GM18511 (cell line): ENCODE measurements at regions not wholly inside any gene's neighbourhood (a gene's known extent, or its start where the extent isn't known, plus 50 kb on each side); places are given as distances from the start of the nearest gene placed in this dataset.

Source experiments
- ATAC-seq: cut with Tn5 transposase; IDR thresholded peaks from one replicate; pipeline ENCODE4 v1.9.1; 2021; ENCODE audit warnings: mild to moderate bottlenecking, moderate library complexity; ENCODE audit not compliant: unreplicated experiment

DNA sequence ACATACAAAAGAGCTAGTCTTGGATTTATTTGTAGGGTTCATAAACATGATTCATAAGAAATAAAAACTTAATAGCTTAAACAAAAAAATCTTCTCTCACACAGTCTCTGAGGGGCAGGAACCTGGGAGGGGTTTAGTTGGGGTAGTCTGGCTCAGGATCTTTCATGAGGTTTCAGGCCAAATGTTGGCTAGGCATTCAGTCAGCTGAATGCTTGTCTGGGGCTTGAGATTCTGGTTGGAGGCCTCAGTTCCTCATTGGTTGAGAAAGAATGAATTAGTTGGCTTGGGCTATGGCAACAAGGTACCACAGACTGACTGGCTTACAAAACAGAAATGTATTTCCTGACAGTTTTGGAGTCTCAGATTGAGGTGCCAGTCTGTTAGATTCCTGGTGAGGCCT is 74.3 kb downstream of the ANKRD7 start:
- no peak for ATAC-seq

DNA sequence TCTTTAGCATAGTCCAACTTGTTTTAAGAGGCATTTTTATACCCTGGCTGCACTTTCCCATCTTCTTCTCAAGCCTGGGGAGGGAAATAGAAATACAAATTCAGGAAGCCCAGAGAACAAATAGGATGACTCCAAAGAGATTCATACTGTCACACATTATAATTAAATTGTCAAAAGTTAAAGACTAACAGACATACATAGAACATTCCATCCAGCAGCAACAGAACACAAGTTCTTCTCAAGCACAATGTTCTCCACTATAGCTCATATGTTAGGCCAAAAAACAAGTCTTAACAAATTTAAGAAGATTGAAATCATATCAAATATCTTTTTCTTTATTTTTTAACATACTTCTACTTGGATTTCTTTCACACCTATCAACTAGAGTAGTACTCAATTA is 75.7 kb downstream of the ANKRD7 start:
- no peak for ATAC-seq

DNA sequence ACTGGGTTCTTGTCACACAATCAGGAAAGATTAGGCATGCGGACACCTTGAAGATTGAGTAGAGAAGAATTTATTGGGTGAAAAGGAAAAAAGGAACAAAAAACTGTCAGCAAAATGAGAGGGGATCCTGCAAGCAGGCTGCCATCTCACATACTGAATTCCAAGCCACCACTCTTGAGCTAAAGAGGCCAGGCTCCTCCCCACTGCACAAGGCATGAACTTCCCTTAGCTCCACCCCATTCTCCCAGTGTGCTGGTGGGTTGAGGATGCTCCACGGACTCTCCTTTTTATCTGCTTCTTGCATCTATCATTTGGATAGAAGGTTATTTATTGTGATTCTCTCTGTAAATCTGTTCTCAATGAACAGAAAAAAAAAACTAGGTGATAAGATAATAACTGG is 79.6 kb downstream of the ANKRD7 start:
- no peak for ATAC-seq

DNA sequence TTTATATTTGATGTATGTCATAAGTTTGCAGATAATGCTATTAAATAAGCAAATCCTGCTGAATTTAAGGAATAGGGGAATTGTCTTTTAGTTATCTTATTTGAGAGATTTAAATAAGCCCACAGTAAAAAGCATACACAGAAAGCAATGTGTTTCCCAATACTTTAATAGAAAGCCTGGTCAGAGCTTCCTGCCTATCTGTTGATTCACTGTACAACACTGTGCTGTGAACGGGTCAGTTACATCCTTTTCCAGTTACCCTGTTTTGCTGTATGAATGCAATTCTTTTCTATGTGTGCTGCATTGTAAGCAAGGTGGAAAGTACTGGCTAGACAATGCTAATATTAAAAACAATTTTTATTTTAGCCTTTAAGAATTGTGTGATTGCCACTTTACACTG is 81.2 kb downstream of the ANKRD7 start:
- no peak for ATAC-seq

DNA sequence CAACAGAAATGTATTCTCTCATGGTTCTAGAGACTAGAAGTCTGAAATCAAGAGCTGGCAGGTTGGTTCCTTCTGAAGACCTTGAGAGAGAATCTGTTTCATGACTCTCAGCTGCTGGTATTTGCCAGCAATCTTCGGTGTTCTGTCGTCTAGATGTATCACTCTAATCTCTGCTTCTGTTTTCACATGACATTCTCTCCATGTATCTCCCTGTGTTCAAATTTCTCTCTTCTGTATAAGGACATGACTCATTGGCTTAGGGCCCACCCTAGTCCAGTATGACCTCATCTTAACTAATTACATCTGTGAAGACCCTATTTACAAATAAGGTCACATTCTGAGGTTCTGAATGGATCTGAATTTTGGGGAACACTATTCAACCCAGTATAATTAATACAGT is 82.3 kb downstream of the ANKRD7 start:
- no peak for ATAC-seq

DNA sequence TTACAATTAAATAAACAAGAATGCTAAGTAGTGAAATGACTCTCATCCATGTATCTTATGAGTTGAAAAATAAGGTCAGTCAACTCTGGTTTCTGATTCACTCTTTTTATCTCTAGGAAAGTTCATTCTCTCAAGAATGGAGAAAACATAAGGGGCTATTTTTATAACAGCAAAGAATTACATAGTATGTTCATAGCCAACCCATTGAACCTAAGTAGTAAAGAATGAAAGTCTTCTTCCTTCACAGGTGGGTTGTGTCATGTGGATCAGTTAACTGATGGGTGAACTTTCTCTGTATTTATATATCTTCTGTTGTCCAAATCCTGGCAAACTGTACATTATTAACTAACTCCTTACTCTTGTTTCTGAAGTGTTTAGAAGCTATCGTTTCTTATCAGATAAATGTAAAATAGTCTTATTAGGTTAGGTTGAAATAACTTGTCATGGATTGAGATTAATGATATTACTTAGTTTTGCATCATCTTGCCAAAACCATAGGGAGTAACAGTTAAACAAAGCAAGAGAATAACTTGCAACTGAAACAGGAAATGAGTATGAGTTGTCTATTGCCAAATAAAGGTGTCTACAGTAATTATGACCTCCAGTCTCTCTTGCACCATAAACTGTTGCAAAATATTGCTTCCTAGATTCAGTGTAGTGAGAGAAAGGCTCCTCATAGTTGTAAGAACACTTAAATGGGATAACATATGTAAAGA is 86.8 kb downstream of the ANKRD7 start:
- peak; percentile 86 for ATAC-seq

DNA sequence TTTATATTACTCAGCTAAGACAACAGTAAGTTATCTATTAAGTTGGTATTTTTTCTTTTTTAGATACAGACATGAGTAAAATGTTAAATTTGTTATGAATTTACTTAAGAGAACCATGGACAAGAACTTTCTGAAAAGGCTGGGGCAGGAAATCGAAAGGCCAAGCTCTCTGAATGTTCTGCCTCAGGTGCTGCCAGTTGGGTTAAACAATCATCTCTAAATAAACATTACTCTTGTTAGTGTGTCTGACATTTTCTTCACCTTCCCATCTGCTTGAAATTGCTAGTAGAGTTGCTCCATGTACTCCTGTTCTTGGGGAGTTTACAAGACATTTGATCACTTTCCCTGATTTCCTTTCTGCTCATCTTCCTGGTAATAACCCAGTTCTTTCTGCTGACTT is 87.5 kb downstream of the ANKRD7 start:
- peak; percentile 34 for ATAC-seq

DNA sequence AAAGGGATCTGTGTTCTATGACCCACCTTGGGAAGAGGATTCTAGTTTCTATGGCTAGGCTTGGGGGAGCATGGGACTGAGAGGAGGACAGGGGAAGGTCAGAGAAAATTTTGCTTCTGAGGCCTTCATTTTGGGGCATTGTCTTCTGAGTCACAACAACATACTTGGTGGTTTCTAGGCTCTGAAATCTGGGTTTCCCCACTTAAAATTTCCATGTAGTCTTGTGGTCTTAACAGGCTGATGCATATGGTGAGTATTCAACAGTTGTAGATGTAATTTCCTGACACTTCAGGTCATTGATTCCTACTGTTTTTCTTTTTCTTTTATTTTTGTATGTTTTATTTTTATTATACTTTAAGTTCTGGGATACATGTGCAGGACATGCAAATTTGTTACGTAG is 88.5 kb downstream of the ANKRD7 start:
- peak; percentile 54 for ATAC-seq

DNA sequence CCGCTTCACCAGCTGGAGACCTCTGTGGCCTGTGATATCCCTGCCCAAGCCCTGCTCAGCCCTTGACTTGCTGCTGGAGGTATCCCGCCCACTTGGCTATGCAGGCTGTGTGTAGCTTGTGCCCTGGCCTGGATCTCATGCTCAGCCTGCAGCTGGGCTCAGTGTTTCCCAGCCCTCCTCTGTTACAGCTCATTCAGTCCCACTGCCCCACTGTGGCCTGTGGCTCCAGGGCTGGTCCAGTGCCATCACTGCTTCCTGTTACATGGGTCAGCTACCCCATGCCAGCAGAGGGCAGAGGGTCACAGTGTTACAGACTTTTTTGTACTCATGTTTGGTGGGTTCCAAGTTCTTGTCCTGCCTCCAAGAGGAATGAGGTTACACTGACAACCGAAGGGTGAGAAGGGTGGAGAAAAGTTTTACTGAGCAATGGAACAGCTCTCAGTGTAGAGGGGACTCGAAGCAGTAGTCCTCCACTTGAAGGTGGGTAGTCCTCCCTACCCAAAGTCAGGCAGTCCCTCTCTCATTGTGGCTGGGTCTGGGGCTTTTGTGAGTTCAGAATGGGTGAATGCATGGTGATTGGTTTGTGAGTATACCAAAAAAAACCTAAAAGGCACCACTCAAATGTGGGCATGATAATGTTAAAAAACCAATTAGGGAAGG is 100.4 kb downstream of the ANKRD7 start:
- peak; percentile 30 for ATAC-seq

DNA sequence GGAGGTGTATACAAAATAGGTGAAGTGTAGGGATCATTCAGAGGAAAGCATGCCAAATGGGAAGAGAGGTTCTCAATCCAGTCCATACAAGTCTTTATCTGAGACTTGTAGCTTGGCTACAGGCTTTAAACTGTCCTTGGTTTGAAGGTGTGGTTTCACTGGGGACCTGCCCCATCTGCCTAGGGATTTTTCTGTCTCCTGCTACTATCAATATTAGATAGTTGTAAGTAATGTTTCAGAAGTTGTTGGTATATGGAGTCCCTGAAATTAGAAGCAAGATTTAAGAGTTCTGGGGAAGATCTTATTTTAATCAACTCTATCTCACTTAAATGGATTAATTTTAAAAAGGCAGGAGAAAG is 100.9 kb downstream of the ANKRD7 start:
- peak; percentile 40 for ATAC-seq

DNA sequence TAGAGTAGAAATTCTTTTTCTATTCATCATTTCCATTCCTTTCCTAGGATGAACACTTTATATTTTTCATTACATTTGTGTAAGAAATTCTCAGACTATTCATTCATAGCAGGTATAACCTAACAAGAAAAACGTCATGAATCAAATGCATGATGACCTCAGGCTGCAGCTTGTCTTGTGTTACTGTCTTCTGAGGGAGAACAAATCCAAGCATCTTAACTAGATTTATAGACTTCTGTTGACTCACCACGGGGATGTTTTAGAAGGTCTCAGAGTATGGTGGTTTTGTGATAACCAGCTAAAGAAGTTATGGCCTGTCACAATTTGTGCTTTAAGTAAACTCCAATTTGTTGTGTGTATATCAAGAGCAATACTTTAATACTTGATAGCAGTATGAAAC is 102.7 kb downstream of the ANKRD7 start:
- ATAC-seq = no peak

DNA sequence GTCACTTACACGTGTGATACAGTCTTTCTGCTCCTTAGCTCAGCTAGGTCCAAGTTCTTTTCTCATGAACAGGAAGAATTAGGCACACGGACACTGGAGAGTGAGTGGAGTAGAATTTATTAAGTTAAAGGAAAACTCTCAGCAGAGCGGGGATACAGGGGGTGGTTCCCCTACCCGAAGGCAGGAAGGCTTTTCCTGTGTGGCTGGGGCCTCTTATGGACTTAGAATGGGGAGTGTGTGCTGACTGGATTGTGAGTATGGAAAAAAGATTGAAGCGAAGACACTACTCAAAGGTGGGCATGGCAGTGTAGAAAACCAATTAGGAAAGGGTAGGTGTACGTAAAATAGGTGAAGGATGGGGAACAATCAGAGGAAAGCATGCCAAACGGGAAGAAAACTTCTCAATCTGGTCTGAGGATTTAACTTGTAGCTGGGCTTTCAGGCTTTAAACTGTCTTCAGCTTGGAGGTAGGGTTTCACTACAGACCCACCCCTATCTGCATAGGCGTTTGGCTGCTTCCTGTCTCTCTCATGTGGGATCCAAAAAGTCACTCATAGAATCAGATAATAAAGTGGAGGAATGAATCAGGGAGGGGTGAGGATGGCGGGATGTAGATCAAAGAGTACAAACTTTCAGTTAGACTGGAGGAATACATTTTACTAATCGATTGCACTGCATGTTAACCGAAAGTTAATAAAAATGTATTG is 104.2 kb downstream of the ANKRD7 start:
- ATAC-seq = no peak

DNA sequence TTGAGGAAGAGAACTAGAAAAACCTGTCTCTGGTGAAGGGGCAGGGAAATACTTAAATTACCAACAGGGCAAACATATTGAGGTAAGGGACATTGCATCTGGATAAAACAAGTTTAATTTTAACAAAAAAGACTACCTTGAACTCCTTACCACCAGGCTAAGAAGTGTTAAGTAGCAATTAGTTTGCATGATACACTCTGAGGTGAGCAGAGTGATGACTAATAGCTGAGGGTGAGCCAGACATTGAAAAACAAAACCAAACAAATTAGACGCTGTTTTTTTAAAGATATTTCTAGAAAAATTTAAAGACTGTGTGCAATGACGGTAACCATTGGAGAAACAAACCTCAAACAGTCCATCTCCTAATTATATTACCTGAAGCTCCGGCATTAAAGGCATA is 105.9 kb downstream of the ANKRD7 start:
- ATAC-seq = no peak

DNA sequence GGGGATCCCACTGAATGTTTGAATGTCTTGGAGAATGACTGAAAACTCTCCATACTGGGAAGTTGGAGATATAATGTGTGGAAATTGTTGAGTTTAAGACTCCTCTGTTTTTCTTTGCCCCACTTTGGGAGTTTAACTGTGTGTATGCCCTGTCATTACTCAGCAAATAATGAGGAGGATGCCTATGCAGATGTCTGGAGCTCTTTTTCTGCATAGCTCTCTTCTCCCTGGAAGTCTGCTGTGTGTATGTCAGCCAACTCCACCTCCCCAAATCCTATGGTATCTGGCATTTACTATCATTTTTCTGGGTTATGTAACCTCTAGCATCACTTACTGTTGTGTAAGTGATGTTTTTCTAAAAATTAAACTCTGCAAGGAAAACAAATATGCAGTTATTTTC is 122.2 kb downstream of the ANKRD7 start:
- no peak for ATAC-seq

DNA sequence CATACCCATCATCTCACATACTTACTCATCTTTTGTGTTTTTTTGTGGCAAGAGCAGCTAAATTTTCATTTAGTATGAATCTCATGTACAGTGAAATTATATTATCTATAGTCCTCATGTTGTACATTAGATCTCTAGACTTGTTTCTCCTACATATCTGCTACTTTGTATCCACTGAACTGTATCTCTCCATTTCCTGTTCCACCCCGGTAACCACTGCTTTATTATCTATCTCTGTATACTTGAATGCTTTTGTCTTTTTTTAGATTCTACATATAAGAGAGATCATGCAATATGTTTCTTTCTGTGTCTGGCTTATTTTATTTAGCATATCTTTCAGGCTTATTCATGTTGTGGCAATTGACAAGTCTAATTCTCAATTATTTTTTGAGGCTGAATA is 125.1 kb downstream of the ANKRD7 start:
- peak; percentile 37 for ATAC-seq

DNA sequence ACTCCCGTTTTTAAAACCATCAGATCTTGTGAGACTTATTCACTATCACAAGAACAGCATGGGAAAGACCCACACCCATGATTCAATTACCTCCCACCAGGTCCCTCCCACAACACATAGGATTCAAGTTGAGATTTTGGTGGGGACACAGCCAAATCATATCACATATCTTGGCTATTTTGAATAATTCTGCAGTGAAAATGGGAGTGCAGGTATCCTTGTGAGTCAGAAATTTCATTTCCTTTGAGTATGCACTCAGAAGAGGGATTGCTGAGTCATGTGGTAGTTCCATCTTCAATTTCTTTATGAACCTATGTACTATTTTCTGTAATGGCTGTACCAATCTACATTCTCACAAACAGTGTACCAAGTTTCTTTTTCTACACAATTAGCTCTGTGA is 125.8 kb downstream of the ANKRD7 start:
- ATAC-seq = peak; percentile 54

DNA sequence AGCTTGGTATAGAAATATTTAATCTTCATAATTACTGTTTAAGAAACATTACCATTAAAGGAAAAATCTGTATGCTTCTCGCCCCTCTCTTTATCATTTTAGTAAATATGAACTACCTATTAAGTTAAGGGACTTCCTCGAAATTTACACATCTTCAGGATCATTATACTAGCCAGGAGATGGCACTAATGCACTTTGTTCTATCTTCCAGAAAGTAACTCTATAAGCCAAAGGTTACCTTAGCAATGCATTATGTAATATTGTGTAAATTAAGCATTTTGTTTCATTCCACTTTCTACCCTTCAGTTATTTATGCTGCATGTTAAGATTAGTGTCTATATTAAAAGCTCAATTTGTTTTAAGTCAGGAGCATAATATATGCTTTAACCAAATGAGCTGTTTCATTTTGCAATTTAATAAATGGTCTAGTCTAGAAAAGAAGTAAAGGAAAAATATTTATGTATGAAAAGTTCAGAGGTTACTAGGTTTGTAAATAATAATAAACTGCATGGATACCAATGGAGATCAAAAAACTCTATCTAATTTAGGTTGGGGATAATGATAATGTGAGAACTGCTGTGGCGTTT is 128.5 kb downstream of the ANKRD7 start:
- no peak for ATAC-seq

DNA sequence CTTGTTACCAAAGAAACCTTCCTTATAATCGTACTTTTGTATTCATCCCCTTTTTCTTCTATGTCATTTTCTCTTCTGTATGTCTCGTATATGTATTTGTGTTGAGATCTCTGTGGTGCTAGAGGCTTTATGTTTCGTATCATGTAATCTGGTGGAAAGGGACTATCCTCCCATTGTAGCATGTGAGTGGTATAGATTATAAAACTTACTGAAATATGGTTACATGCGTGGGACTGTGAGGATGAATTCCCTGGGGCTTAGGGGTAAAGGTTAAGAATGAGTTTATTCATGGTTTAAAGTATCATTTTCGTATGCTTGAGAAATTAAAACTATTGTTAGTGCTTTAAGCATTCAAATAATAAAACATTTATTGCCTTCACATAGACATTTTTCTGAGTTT is 141.9 kb downstream of the ANKRD7 start:
- no peak for ATAC-seq

DNA sequence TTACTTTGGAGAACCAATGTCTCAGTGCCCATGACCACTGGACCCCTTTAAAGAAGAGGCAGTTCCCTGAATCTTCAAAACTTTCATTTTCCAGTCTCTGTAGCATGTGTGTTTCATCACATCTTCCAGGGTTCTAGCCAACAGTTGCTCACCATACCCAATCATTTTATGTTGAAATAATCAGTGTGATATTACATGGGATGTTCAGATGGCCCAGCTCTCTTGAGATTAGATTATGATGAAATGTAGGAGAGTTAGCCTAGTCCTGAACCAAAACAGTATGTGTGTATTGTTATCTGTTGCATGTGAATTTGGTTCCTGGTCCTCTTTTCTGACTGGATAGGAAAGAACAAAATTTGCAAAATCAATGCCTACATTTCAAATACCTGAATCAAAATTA is 144.5 kb downstream of the ANKRD7 start:
- ATAC-seq = no peak

DNA sequence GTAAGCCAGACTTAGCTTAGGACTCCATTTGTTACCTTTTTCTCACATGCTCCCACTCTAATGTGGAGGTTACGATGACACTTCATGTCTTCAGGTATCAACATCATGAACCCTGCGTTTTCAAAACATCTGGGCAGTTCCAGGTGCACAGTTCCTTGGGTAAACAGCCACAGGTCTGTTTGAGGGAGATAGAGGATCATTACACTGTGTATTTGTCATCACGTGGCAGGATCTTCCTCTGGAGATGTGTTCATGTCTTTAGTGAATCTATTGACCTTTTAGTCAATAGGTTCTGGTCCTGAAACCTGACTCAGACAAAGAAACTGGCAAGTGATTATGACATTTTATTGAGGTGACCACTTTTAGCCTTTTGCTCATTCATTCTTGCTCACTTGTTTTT is 145.5 kb downstream of the ANKRD7 start:
- peak; percentile 47 for ATAC-seq

DNA sequence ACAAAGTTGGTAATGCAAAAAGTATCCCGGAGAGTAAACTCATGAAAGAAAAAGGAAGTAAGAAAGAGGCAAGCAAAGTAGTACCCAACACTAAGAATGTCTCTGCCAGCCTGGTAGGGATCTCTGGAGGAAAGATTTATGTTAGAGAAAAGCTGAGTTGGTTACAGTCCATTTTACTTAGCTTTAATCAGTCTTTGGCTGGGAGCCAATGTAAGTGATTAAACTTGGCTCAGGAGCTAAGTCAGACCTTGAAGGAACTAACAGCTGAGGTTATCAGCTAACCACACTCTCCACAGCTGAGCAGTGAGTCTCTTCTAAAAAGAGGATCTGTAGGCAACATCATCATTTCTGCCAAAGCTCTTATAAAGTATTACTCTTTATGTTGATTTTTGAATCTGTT is 148.0 kb downstream of the ANKRD7 start:
- peak; percentile 60 for ATAC-seq

DNA sequence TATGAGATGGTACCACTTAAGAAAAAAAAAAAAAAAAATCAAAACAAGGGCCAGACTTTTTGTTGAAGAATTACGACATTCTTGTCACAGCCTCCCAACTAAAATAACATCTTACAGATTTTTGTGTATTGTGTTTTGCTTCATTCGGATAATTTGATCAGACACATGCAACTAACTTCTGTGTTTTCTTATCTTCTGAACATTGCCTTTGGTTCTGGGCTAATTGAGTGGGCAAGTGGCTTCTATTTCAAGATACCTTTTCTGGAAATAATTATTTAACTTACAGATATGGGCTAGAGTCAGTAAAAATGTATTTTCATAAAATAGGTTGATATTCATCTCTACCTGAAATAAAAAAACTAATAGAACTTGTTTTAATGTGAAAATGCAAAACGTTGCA is 165.1 kb downstream of the ANKRD7 start:
- no peak for ATAC-seq
